Fibroblast of mammary gland (primary cell): ENCODE measurements at regions not wholly inside any gene's neighbourhood (a gene's known extent, or its start where the extent isn't known, plus 50 kb on each side); places are given as distances from the start of the nearest gene placed in this dataset.

Experiments
- DNase-seq: peaks from one replicate; pipeline ENCODE4 v3.0.0-alpha.2; 2010; ENCODE audit warnings: low read depth
- H3K4me3 ChIP-seq: 2 replicates; pipeline ENCODE4 v1.5.1; 2011; ENCODE audit warnings: low read depth, mild to moderate bottlenecking, low read length, moderate library complexity; ENCODE audit not compliant: control insufficient read depth
- CTCF ChIP-seq: conservative IDR thresholded peaks from 2 replicates; pipeline ENCODE4 v1.5.1; 2011; ENCODE audit warnings: low read depth, low read length, inconsistent platforms; ENCODE audit not compliant: control insufficient read depth, insufficient read depth

- no peak for DNase-seq
- no peak for TF ChIP-seq CTCF
- no peak overlapping the region for H3K4me3 ChIP-seq
Observed at GRCh38 chr4:64464581-64464980, 55.3 kb upstream of the TECRL start.
